ENCODE measurements at regions not wholly inside any gene's neighbourhood (a gene's known extent, or its start where the extent isn't known, plus 50 kb on each side); places are given as distances from the start of the nearest gene placed in this dataset.
"Not testable (repeated sequence)": the region's sequence is repeated elsewhere in the genome, so short reads cannot be mapped to it uniquely, and the experiment has no call there.

GRCh38 chr14:38040411-38040810 is 167.3 kb upstream of the SSTR1 start:
- DNase-seq (ENCODE audit: low read depth in 2 of 3, low spot score in 2 of 3) = no peak

DNA sequence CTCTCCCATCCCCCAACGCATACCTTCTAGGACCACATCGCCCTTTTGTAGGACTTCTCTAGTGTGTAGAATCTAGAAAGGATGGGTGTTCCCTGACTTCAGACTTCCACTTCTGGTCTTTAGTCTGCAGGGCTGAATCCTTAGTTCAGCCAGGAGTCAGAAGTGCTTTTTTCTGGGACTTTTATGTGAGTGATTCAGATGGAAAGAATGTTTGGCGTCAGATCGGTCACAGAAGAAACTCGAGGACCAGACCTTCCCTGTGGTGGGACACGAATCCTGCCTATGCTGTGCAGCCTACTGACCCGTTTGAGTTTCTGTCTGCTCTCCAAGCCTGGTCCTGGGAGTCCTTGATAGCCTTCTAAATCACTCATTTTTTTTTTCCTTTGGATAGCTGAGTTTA is 165.4 kb upstream of the SSTR1 start:
- DNase-seq (ENCODE audit: low read depth in 2 of 3, low spot score in 2 of 3) = no peak

DNA sequence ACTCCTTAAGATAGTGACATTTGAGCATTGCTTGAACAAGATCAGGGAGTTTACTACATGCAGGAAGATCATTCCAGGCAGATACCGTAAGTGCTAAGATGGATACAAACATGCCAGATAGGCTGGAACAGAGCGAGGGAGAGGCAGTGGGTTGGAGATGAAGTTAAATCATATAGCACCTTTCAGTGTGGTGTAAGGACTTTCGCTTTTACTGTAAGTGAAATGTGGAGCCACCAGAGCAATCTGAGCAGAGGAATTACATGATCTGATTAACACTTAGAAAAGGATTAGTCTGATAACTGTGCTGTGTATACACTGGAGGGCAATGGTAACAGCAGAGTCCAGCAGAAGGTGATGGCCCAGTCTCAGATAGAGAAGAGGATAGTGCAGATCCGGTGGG is 163.0 kb upstream of the SSTR1 start:
- no peak for DNase-seq (ENCODE audit: low read depth in 2 of 3, low spot score in 2 of 3)

- no peak for DNase-seq (ENCODE audit: low read depth in 2 of 3, low spot score in 2 of 3)
These were observed 162.2 kb upstream of the SSTR1 start for GRCh38 chr14:38045461-38045860.

GRCh38 chr14:38046160-38046559 is 161.5 kb upstream of the SSTR1 start:
- DNase-seq (ENCODE audit: low read depth in 2 of 3, low spot score in 2 of 3) = no peak

- DNase-seq (ENCODE audit: low read depth in 2 of 3, low spot score in 2 of 3) = no peak
These were observed 160.4 kb upstream of the SSTR1 start for GRCh38 chr14:38047195-38047902.

GRCh38 chr14:38053666-38054065 is 154.0 kb upstream of the SSTR1 start:
- no peak for DNase-seq (ENCODE audit: low read depth in 2 of 3, low spot score in 2 of 3)

GRCh38 chr14:38056270-38056669 is 151.4 kb upstream of the SSTR1 start:
- DNase-seq (ENCODE audit: low read depth in 2 of 3, low spot score in 2 of 3) = peak in 1 of 3 donors; percentile 62

- not testable (repeated sequence) for DNase-seq (ENCODE audit: low read depth in 2 of 3, low spot score in 2 of 3)
These were observed 145.5 kb upstream of the SSTR1 start for GRCh38 chr14:38062223-38062622.

DNA sequence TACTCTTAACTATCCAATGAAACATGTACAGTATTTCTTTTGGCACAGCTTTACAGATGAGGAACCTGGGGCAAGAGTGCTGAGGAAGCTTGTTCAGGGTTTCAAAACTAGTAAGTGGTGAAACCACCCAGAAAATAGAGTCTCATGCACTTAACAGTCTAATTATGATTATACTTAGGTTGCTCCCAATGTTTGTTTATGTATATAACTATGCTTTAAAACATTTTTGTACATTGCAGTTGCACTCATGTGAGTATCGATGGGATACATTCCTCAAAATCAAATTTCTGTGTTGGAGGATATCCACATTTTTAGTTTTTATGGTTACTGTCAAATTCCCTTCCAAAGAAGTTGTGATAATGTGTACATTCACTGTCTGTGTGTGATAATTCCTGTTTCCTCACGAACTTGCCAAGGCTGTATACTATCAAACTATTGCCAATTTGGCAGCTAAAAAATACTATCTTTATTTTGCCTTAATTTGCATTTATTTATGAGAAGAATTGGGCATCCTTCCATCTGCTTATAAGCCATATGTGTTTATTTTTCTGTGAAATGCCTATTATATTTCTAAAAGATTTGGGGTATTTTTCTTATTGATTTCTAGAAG is 143.9 kb upstream of the SSTR1 start:
- DNase-seq (ENCODE audit: low read depth in 2 of 3, low spot score in 2 of 3) = no peak

GRCh38 chr14:38065106-38065762 is 142.5 kb upstream of the SSTR1 start:
- peak; percentile 60 to 74 (median 62) for DNase-seq (ENCODE audit: low read depth in 2 of 3, low spot score in 2 of 3)

GRCh38 chr14:38070061-38070588 is 137.6 kb upstream of the SSTR1 start:
- DNase-seq (ENCODE audit: low read depth in 2 of 3, low spot score in 2 of 3) = no peak

DNA sequence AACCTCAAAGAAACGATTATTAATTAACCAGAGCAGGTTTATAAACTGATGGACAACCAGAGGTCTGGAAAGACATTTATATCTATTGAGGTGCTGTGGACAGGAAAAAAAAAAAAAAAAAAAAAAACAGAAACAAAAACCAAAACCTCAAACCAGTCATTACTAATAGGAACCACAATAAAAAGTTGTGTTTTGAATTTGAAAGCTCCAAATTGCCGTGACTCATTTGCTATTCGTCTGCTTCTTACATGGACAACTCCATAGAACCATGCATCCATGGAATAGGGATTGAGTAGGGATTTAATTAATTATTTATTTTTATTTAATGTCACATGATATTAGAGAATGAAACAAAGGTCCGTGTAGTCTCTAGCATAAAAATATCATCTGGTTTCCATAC is 134.1 kb upstream of the SSTR1 start:
- peak in 1 of 3 donors; percentile 51 for DNase-seq (ENCODE audit: low read depth in 2 of 3, low spot score in 2 of 3)

DNA sequence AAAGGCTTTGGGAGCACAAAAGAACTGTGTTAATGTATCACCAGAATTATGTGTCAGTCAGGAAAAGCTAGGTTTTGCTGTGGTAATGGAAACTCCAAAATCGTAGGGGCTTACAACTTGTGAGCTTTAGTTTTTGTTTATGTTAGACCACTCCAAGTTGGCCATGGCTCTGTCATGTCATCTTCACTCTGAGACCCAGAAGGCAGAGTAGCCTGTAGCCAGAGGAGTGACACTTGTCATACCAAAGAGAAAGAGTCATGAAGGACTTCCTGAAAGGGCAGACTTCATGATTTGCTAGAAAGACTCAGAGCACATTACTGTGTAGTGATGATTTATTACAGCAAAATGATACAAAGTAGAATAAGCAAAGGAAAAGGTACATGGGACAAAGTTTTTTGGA is 133.6 kb upstream of the SSTR1 start:
- no peak for DNase-seq (ENCODE audit: low read depth in 2 of 3, low spot score in 2 of 3)

DNA sequence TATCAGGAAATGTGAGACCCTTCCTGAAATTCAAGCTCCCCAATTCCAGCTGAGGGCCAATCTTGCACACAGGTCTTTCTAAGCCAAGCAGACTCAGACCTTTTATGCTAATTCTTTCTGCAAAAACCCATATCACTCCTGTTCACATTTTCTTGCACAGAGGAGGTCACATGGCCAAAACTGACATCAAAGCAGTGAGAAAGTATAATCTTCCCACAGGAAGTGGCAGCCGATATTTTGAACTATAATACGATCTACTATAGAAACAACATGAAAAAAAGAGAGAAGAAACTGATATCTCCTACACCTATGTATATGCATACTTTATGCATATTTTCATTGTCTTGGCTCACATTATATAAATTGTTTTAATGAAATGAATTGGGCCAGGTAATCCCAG is 132.9 kb upstream of the SSTR1 start:
- peak in 1 of 3 donors; percentile 41 for DNase-seq (ENCODE audit: low read depth in 2 of 3, low spot score in 2 of 3)

- DNase-seq (ENCODE audit: low read depth in 2 of 3, low spot score in 2 of 3) = peak in 2 of 3 donors; percentile 33 to 83
These were observed 129.3 kb upstream of the SSTR1 start for GRCh38 chr14:38078393-38078792.

DNA sequence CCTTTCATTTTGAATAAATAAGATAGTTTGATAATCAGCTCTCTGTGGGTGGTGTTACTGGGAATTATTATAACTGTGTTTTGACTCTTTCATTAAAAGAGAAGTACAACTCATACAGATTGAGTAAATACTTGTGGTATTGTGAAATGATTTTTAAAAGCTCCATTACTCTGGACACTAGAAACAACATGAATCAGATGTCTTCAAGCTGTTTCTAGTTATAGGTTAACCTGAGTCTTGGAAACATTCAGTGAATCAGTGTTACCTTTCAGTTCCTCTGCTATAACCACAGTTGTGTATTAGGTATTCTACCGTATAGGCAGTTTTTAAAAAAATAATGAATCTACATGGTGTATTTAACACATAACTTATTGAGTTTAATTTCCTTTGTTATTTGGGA is 128.4 kb upstream of the SSTR1 start:
- DNase-seq (ENCODE audit: low read depth in 2 of 3, low spot score in 2 of 3) = no peak

DNA sequence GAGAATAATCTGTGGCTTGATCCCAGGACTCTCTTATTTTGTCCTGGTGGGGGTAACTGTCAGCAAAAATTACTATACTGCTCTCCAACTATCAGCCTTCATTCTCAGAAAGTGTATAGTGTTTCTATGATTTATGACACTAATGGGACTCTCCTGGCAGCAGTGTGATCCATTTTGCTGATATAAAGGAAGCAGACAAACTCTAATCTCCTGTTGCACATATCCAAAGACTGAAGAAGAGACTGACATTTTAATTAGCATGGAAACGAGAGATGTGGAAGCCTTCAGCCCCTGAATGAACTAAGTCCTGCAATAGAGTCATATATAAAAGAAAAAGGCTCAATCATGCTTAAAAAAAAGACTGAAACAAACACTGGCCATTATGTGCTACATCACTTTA is 127.8 kb upstream of the SSTR1 start:
- DNase-seq (ENCODE audit: low read depth in 2 of 3, low spot score in 2 of 3) = no peak

DNA sequence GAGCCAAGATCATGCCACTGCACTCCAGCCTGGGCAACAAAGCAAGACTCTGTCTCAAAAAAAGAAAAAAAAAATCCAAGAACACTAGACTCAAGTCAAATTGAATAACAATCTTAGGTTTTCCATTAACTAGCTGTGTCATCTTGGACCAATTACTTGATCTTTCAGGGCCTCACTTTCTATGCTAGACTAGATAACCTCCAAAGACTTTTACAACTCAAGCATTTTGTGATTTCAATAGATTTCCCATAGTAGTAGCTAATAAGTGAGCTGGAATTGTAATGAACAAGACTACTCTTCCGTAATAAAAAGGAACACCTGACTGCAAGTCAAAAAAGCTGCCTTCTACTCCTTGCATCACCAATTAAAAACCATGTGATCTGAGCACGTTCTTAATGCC is 127.0 kb upstream of the SSTR1 start:
- no peak for DNase-seq (ENCODE audit: low read depth in 2 of 3, low spot score in 2 of 3)

DNA sequence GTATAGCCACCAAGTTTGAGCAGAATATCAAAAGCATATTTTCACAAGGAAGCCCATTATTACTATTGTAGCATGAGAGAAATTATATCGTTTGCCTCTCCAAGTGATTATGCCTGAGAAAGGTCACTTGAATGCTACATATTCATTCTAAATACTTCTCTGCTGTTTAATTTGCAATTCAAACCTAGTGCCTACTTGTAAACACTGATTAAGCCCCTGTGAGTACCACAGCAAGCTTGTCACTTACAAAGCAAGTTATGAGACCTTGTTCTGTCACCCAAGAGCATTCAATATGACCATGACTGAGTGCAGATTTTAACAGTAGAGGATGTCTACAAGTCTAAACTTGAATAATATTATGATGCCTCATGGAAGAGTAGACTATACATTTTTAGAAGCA is 124.7 kb upstream of the SSTR1 start:
- DNase-seq (ENCODE audit: low read depth in 2 of 3, low spot score in 2 of 3) = no peak

GRCh38 chr14:38089123-38089522 is 118.6 kb upstream of the SSTR1 start:
- no peak for DNase-seq (ENCODE audit: low read depth in 2 of 3, low spot score in 2 of 3)

- DNase-seq (ENCODE audit: low read depth in 2 of 3, low spot score in 2 of 3) = no peak
These were observed 117.2 kb upstream of the SSTR1 start for GRCh38 chr14:38090506-38090905.
